ENCODE measurements at regions not wholly inside any gene's neighbourhood (a gene's known extent, or its start where the extent isn't known, plus 50 kb on each side); places are given as distances from the start of the nearest gene placed in this dataset.

DNA sequence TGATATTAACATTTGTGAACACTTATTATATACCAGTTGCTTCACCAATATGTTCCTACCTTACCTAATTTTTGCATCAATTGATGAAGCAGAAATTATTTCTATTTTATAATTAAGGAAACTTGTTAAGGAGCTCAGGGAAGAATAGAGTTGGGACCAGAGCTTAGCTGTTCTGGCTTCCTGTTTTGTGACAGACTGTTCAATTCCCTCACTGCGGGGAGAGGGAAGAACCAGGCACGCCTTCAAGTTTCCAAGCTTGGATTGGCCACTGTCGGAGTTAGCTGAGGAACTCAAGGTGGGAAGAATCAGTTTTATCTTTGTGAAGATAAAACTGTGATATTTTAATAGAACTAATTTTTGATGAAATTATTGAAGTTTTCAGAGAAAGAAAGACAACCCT, 142.3 kb upstream of the LMO4 start:
- H2AFZ ChIP-seq (ENCODE audit: insufficient read depth, low read depth, low read length, poor library complexity, severe bottlenecking) = no peak overlapping the region
- H3K36me3 ChIP-seq (replicated peaks in 1 of 2; ENCODE audit: control insufficient read depth in 1 of 2, insufficient read depth in 2 of 2, low read length in 2 of 2) = no peaks in the 10 kb centered on the region
- H3K9ac ChIP-seq (ENCODE audit: insufficient read depth, low read length, poor library complexity, severe bottlenecking) = no peak overlapping the region
- H3K27me3 Mint-ChIP-seq (ENCODE audit: low read depth in 3 of 3) = peaks cover 0 to 2% (median 0%) of the 10 kb centered on the region in 3 donors
- no peaks in the 10 kb centered on the region for H3K79me2 ChIP-seq (ENCODE audit: insufficient read depth, low read length)
- H3K27ac Mint-ChIP-seq = peak overlapping the region in 1 of 7 donors; percentile 42
- H3K27ac ChIP-seq (ENCODE audit: low read depth in 1 of 2, low read length in 2 of 2) = no peak overlapping the region
- no peak overlapping the region for H3K4me2 ChIP-seq (replicated peaks; ENCODE audit: extremely low read depth, low read length, poor library complexity, severe bottlenecking)
- no peaks in the 10 kb centered on the region for H3K27me3 ChIP-seq (ENCODE audit: control insufficient read depth in 2 of 2, insufficient read depth in 2 of 2, low read length in 2 of 2)
- intact Hi-C loops (cut with micrococcal nuclease) = no loop called here
- TF ChIP-seq, protein P1, sequence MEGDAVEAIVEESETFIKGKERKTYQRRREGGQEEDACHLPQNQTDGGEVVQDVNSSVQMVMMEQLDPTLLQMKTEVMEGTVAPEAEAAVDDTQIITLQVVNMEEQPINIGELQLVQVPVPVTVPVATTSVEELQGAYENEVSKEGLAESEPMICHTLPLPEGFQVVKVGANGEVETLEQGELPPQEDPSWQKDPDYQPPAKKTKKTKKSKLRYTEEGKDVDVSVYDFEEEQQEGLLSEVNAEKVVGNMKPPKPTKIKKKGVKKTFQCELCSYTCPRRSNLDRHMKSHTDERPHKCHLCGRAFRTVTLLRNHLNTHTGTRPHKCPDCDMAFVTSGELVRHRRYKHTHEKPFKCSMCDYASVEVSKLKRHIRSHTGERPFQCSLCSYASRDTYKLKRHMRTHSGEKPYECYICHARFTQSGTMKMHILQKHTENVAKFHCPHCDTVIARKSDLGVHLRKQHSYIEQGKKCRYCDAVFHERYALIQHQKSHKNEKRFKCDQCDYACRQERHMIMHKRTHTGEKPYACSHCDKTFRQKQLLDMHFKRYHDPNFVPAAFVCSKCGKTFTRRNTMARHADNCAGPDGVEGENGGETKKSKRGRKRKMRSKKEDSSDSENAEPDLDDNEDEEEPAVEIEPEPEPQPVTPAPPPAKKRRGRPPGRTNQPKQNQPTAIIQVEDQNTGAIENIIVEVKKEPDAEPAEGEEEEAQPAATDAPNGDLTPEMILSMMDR (IDR thresholded peaks at IDR 0.05) = no peak
- H3K4me3 ChIP-seq (replicated peaks in 1 of 3; ENCODE audit: low read depth in 2 of 3, low read length in 3 of 3) = no peak overlapping the region
- WGBS (ENCODE audit: insufficient coverage) = 52% methylated on average over 2 of the region's 3 CpGs
- H3K4me1 ChIP-seq (ENCODE audit: control insufficient read depth in 1 of 2, insufficient read depth in 2 of 2, low read length in 2 of 2) = no peaks in the 10 kb centered on the region
- no peak for DNase-seq
- H4K20me1 ChIP-seq (ENCODE audit: insufficient read depth, low read length) = no peaks in the 10 kb centered on the region
- no peak overlapping the region for H3K4me3 Mint-ChIP-seq
- peaks cover 2% of the 10 kb centered on the region for H3K4me1 Mint-ChIP-seq
- H3K9me3 ChIP-seq (replicated peaks in 1 of 2; ENCODE audit: control insufficient read depth in 1 of 2, insufficient read depth in 1 of 2, low read length in 2 of 2) = no peaks in the 10 kb centered on the region
- no peaks in the 10 kb centered on the region for H3K36me3 Mint-ChIP-seq
- H3K9me3 Mint-ChIP-seq = no peaks in the 10 kb centered on the region

DNA sequence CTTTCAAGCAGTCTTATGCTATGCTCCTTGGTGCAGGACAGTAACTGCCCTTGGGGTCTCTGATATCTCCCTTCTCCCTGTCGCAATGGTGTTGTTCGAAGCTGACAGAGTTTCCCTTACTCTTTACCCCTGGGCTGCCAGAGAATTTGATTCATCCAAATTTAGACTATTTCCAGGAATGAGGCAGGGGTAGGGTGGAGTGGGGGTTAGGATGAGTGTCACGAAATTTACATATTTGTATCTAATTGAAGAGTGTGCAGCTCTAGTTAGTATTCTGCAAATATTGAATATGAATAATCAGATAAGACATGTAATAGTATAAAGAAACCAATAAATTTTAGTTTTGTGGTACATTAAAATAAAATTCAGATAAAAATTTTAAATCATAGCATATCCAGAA, 140.0 kb upstream of the LMO4 start:
- TF ChIP-seq, protein P1 (IDR thresholded peaks at IDR 0.05) = no peak
- no peak for DNase-seq
- Mint-ChIP-seq H3K27me3 (ENCODE audit: low read depth in 3 of 3) (peaks cover 0 to 2% (median 0%) of the 10 kb centered on the region in 3 donors), H3K4me1 (peaks cover 2% of the 10 kb centered on the region), H3K4me3 (no peak overlapping the region), H3K36me3 (no peaks in the 10 kb centered on the region), H3K9me3 (no peaks in the 10 kb centered on the region), H3K27ac (no peak overlapping the region)
- Histone ChIP-seq H3K4me2 (replicated peaks; ENCODE audit: extremely low read depth, low read length, poor library complexity, severe bottlenecking) (no peak overlapping the region), H3K4me1 (ENCODE audit: control insufficient read depth in 1 of 2, insufficient read depth in 2 of 2, low read length in 2 of 2) (no peaks in the 10 kb centered on the region), H3K79me2 (ENCODE audit: insufficient read depth, low read length) (no peaks in the 10 kb centered on the region), H4K20me1 (ENCODE audit: insufficient read depth, low read length) (no peaks in the 10 kb centered on the region), H3K27me3 (ENCODE audit: control insufficient read depth in 2 of 2, insufficient read depth in 2 of 2, low read length in 2 of 2) (no peaks in the 10 kb centered on the region), H3K9me3 (replicated peaks in 1 of 2; ENCODE audit: control insufficient read depth in 1 of 2, insufficient read depth in 1 of 2, low read length in 2 of 2) (no peaks in the 10 kb centered on the region), H2AFZ (ENCODE audit: insufficient read depth, low read depth, low read length, poor library complexity, severe bottlenecking) (no peak overlapping the region), H3K27ac (ENCODE audit: low read depth in 1 of 2, low read length in 2 of 2) (no peak overlapping the region), H3K4me3 (replicated peaks in 1 of 3; ENCODE audit: low read depth in 2 of 3, low read length in 3 of 3) (no peak overlapping the region), H3K9ac (ENCODE audit: insufficient read depth, low read length, poor library complexity, severe bottlenecking) (no peak overlapping the region), H3K36me3 (replicated peaks in 1 of 2; ENCODE audit: control insufficient read depth in 1 of 2, insufficient read depth in 2 of 2, low read length in 2 of 2) (no peaks in the 10 kb centered on the region)
- WGBS (ENCODE audit: insufficient coverage) = no CpG with 5 or more reads among the region's 3 CpGs
- intact Hi-C loops (cut with micrococcal nuclease) = no loop called here

All from CD14-positive monocyte (primary cell).